Rectal smooth muscle tissue (tissue), 1 donor: ENCODE measurements at regions not wholly inside any gene's neighbourhood (a gene's known extent, or its start where the extent isn't known, plus 50 kb on each side); places are given as distances from the start of the nearest gene placed in this dataset.

Experiments
- H3K27ac ChIP-seq: one replicate; pipeline ENCODE4 v1.7.0; 2013; ENCODE audit warnings: low read depth, low read length, inconsistent platforms
- H3K27me3 ChIP-seq: one replicate; pipeline ENCODE4 v1.7.0; 2013; ENCODE audit warnings: low read length; ENCODE audit not compliant: control insufficient read depth, insufficient read depth
- H3K36me3 ChIP-seq: one replicate; pipeline ENCODE4 v1.7.0; 2013; ENCODE audit warnings: low read length; ENCODE audit not compliant: control insufficient read depth, insufficient read depth
- H3K4me1 ChIP-seq: one replicate; pipeline ENCODE4 v1.7.0; 2013; ENCODE audit warnings: low read length; ENCODE audit not compliant: control insufficient read depth, insufficient read depth
- H3K4me3 ChIP-seq: one replicate; pipeline ENCODE4 v1.7.0; 2013; ENCODE audit warnings: low read length
- H3K9ac ChIP-seq: one replicate; pipeline ENCODE4 v1.7.0; 2013; ENCODE audit warnings: low read length

DNA sequence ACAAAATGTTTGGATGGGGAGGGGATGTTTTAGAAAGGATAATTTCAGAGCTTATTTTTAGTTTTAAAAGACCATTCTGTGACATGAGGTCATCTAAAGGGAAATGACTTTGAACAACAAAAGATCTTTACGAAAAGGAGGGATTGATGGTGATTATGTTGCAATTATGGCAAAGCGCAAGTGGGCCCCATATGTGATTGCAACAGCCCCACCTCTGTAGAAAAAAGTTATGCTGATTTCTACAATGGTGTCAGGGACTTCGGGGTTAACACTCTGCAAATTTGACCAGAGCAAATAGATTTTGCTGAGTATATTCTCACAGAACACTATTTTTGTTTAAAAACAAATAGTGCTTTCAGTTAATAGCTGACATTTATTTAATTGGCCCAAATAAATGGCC, 312.8 kb downstream of the NSG2 start:
- H3K9ac ChIP-seq: no peak overlapping the region
- no peak overlapping the region for H3K4me3 ChIP-seq
- no peak overlapping the region for H3K27ac ChIP-seq
- H3K27me3 ChIP-seq: no peaks in the 10 kb centered on the region
- H3K4me1 ChIP-seq: no peaks in the 10 kb centered on the region
- H3K36me3 ChIP-seq: no peaks in the 10 kb centered on the region

DNA sequence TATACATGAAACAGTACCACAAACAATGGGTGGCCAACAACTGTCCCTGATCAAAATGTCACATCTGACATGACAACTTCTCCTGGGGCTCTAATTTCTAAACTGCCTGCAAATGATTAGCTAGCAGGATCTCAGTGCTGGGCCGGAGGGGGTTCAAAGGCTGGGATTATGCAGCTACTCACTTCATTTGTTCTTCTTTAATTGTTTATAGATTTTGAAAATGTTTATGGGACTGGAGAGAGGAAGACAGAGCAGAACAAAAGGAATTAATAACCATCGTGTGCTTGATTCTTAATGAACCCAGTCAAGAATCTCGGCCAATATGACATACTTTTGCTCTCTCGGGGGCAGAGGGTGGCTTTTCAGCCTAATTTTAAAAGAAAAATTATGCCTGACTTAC, 313.6 kb downstream of the NSG2 start:
- no peaks in the 10 kb centered on the region for H3K27me3 ChIP-seq
- H3K4me1 ChIP-seq: no peaks in the 10 kb centered on the region
- H3K9ac ChIP-seq: no peak overlapping the region
- H3K4me3 ChIP-seq: no peak overlapping the region
- no peaks in the 10 kb centered on the region for H3K36me3 ChIP-seq
- H3K27ac ChIP-seq: no peak overlapping the region

DNA sequence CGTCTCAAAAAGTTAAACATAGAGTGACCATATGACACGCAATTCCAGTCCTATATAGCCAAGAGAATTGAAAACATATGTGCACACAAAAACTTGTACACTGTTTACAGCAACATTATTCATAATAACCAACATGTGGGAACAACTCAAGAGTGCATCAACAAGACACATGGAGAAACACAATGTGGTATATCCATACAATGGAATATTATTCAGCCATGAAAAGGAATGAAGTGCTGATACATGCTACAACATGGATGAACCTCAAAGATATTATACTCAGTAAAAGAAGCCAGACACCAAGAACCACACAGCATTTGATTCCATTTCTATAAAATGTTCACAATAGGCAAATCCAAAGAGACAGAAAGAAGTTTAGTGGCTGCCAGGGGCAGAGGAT, 317.0 kb downstream of the NSG2 start:
- H3K27ac ChIP-seq: no peak overlapping the region
- no peaks in the 10 kb centered on the region for H3K27me3 ChIP-seq

DNA sequence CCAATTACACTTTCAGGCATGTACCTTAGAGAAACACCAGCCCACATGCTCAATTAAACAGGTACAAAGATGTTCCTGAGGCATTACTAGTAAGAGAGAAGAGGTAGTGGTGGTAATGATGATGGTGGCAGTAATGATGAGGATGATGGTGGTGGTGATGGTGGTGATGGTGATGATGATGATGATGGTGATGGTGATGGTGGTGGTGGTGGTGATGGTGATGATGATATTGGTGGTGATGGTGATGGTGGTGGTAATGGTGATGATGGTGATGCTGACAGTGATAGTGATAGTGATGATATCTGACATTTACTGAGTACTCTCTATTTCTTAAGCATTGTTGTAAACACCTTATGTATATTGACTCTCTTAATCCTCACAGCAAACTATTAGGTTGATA, 318.4 kb downstream of the NSG2 start:
- Histone ChIP-seq H3K27me3 (no peaks in the 10 kb centered on the region), H3K36me3 (no peaks in the 10 kb centered on the region), H3K4me1 (no peaks in the 10 kb centered on the region), H3K9ac (no peak overlapping the region), H3K27ac (no peak overlapping the region), H3K4me3 (no peak overlapping the region)

More for the DNA sequence above, 317.0 kb downstream of the NSG2 start:
- H3K4me3 ChIP-seq: no peak overlapping the region
- H3K4me1 ChIP-seq: no peaks in the 10 kb centered on the region
- no peaks in the 10 kb centered on the region for H3K36me3 ChIP-seq
- H3K9ac ChIP-seq: no peak overlapping the region

DNA sequence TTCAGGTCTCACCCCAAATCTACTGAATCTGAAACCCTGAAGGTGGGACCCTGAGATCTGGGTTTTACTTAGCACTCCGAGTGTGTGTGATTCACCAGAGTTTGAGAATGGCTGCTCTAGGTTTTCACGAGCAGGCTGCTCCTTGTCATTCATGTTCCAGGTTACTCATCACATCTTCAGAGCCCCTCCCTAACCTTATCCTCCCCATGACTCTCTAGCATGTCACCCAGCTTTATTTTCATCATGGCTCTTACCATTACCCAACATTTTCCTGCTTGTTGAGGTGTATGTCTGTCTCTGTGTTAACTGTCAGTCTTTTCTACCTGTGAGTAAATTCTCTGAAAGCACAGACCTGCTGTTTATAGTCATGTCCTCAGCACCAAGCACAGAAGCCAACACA, 319.2 kb downstream of the NSG2 start:
- Histone ChIP-seq H3K9ac (no peak overlapping the region), H3K4me3 (no peak overlapping the region), H3K4me1 (no peaks in the 10 kb centered on the region), H3K27me3 (no peaks in the 10 kb centered on the region), H3K36me3 (no peaks in the 10 kb centered on the region), H3K27ac (no peak overlapping the region)

DNA sequence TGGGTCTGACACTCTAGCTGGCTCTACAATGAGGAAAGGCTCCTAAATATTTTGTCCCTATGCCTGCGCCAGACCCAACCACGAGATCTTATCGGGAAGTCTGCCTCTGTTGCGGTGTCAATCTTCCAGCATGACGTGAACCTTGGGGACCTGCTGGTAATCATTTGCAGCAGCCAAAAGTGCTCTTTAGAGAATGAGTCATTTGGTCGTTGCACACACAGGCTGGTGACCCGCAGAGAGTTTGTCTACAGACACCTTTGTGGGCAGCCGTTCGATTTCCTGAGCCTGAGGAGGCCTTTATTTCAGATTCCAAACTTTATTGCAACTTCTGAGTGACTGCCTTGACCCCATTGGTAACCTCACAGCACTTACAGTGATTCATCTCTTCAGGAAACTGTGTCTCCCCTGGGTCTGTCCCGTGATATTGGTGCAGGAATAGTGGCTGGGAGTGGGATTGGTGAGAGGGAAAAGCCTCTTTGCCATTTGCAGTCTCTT, 326.1 kb downstream of the NSG2 start:
- Histone ChIP-seq H3K9ac (no peak overlapping the region), H3K4me1 (no peaks in the 10 kb centered on the region), H3K27me3 (no peaks in the 10 kb centered on the region), H3K27ac (no peak overlapping the region), H3K4me3 (no peak overlapping the region), H3K36me3 (no peaks in the 10 kb centered on the region)

DNA sequence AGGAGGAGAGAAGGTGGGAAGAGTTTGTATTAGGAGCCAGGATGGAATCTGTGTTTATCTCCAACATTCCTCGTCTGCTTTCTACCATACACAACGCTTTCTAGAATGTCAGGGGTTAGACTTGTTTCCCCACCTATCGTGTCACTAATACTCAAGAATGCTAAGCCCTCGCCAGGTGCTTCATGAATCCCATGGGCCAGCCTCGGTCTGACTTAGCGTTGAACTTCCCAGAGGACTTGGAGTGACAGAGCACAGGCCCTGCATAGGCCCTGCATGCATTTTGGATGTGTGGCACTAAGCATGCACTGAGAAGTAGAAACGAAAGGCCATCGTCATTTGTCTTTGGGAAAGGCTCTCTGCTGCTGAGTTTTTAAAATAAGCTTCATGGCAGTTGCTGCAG, 328.7 kb downstream of the NSG2 start:
- no peak overlapping the region for H3K27ac ChIP-seq
- H3K27me3 ChIP-seq: no peaks in the 10 kb centered on the region
- no peak overlapping the region for H3K4me3 ChIP-seq
- no peaks in the 10 kb centered on the region for H3K4me1 ChIP-seq
- no peaks in the 10 kb centered on the region for H3K36me3 ChIP-seq
- no peak overlapping the region for H3K9ac ChIP-seq

DNA sequence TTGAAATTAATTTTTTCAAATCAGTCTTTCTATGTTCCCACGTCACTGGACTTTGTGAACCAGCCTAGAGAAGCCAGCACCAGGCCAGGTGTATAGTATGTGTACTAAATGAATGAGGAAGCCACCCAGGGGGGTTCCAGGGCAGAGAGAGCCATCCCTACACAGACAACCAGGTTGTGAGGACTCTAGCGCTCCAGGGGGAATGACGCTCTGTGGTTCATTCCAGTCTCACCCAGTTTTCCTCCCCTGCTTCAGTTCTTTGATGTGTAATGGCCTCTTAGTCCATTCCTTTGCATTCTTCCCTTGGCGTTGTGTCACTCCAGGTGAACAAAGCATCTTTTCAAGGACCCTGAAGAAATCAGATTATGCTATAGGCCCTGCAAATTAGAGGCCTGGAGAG, 330.6 kb downstream of the NSG2 start:
- no peaks in the 10 kb centered on the region for H3K4me1 ChIP-seq
- H3K27me3 ChIP-seq: no peaks in the 10 kb centered on the region
- no peaks in the 10 kb centered on the region for H3K36me3 ChIP-seq
- no peak overlapping the region for H3K27ac ChIP-seq
- no peak overlapping the region for H3K9ac ChIP-seq
- no peak overlapping the region for H3K4me3 ChIP-seq

DNA sequence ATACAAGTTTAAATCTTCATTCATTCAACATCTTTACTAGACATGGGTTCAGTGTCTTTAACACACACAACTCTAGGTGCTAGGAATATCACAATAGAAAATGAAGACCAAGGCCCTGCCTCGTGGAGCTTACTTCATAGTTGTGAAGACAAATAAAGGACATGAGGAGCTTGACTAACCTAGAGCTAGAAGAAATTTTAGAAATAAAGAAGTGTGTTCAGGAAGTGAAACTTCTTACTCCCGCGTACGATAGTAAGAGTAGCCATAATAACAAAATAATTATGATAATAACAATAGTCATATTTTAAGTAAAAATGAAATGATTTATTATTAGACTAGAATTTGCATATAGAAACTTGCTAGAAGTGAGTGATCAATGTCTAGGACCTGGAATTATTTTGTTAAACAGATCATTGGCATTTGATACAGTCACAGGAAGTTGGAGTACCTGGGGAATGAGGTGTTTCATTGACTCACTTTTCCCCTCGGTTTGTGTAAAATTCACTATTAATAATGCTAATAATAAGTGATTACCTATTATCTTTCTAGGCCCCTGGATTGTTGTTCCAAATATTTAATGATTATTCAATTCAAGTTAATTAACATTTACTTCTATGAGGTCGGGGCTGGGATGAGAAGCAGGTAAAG, 331.3 kb downstream of the NSG2 start:
- H3K4me1 ChIP-seq: no peaks in the 10 kb centered on the region
- no peaks in the 10 kb centered on the region for H3K27me3 ChIP-seq
- no peaks in the 10 kb centered on the region for H3K36me3 ChIP-seq
- H3K4me3 ChIP-seq: no peak overlapping the region
- no peak overlapping the region for H3K9ac ChIP-seq
- no peak overlapping the region for H3K27ac ChIP-seq

DNA sequence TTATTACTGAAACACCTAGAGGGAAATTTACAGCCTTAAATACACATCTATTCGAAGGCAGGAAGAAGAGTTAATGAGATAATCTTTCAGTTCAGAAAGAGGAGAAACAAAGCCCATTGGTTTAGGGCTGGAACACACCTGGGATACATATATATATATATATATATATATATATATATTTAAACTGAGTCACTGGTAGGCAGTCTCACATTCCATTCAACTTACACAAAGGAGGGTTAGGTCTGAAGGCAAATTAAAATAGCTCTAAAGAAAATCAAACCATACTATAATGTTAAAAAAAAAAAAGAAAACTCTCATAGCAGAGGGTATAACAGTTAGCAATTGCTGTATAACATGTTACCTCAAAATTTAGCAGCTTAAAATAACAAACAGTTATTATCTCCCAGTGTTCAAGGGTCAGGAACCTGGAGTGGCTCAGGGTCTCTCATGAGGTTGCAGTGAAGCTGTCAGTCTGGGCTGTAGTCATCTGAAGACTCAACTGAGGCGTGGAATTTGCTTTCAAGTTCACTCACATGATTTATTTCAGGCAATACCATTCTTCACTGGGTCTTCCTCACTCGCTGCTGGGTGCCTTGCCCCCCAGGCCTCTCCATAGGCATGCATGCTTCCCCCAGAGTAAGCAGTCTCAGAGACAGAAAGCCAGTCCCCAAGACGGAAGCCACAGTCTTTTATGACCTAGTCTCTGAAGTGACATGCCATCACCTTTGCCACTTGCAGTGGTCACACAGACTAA, 332.8 kb downstream of the NSG2 start:
- Histone ChIP-seq H3K27me3 (no peaks in the 10 kb centered on the region), H3K4me3 (no peak overlapping the region), H3K4me1 (no peaks in the 10 kb centered on the region), H3K36me3 (no peaks in the 10 kb centered on the region), H3K27ac (no peak overlapping the region), H3K9ac (no peak overlapping the region)

DNA sequence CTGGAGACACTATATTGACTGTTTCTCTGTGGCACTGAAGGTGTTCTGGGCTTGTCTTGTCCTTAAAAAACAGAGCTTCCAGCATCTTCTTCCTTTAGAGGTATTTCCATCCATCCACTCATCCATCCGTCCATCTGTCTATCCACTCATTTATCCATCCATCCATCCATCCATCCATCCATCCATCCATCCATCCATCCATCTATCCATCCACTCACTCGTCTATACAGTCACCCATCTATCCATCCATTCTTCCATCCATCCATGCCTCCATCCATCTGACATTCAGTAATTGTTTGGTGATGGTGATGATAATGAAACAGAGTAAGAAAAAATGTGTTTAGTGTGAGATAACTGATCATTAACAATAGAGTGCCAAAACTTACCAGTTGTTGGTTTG, 334.8 kb downstream of the NSG2 start:
- Histone ChIP-seq H3K4me1 (no peaks in the 10 kb centered on the region), H3K36me3 (no peaks in the 10 kb centered on the region), H3K9ac (no peak overlapping the region), H3K27ac (no peak overlapping the region), H3K27me3 (no peaks in the 10 kb centered on the region), H3K4me3 (no peak overlapping the region)

DNA sequence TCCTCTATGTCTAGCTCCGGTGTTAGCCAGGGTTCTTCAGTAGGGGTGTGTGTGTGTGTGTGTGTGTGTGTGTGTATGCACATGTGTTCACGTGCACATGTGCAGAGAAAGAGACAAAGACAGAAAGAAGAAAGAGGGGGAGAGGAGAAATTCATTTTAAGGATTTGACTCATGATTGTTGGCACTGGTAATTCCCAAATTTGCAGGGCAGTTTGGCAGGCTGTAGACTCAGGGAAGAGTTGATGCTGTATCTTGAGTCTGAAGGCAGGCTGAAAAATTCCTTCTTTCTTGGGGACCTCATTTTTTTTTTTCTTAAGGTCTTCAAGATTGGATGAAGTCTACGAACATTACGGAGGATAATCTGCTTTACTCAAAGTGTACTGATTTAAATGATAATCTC, 335.7 kb downstream of the NSG2 start:
- H3K36me3 ChIP-seq: no peaks in the 10 kb centered on the region
- H3K27ac ChIP-seq: no peak overlapping the region
- no peaks in the 10 kb centered on the region for H3K4me1 ChIP-seq
- no peak overlapping the region for H3K9ac ChIP-seq
- no peak overlapping the region for H3K4me3 ChIP-seq
- no peaks in the 10 kb centered on the region for H3K27me3 ChIP-seq
